ENCODE measurements at regions not wholly inside any gene's neighbourhood (a gene's known extent, or its start where the extent isn't known, plus 50 kb on each side); places are given as distances from the start of the nearest gene placed in this dataset.
"Not testable (repeated sequence)": the region's sequence is repeated elsewhere in the genome, so short reads cannot be mapped to it uniquely, and the experiment has no call there.

DNA sequence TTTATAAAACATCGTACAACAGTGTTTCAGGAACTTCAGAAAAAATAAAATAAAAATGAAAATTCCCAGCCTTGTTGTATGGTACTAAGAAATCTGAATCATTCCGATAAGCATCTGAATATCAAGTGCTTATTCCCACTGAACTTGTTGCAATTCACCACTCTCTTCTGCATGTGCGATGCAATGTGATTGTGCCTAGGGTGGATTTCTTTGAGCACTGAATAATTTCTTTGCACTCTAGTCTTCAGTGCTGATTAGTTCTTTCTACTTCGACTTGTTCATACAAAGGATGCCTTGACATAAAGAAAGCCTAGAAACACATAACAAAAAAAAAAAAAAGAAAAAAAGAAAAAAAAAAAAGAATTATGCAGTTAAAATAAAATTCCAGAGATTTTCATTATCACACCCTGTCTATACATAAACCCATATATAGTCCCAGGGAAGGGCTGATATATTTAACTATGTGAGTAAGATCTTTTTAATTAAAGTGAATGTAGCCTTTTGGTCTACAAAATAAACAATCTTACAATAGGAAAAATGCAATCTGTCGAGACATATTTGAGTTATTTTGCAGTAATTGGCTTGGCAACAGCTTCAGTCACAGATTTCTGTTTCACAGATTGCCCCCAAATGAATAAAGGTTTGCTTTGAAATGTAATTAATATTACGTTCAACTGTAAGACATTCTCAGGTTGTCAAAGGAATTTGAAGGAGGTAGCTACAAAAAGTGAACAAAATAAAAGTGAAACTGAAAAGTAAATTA lies 1118.9 kb upstream of the CELF2 start:
- DNase-seq: no peak

DNA sequence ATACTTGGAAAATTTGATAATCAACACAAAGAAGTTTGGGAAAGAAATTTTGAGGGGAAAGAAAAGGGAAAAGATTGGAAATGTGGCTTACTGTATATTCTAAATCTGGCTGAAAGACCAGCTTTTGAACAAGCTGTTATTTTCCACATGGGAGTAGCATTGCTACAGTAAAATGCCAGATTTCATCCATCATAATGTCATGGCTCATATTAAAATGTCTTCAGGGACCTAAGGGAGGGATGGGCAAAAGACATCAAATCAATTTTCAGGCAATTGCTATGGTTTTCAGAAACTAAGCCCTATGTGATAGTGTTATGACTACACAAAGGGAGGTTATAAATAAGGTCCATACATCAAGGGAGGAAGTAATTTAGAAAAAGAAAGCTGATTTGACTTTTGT lies 1116.9 kb upstream of the CELF2 start:
- no peak for DNase-seq

DNA sequence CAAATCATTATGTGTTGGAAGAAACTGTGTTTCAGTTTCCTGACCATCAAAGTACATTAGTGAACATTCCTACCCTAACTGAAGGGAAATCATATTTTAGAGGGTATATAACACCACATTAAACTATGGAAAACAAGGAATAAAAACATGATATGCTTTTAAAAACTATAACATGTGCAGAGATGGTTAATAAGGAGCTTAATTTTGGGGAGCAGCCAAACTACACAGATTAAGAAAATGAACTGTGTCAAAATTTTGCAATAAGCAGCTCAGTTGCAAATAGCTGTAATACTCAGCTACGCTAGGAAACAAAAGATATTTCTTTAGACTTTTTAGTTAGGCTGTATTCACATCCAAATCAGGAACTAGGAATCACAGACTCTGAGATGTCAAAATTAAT lies 1115.7 kb upstream of the CELF2 start:
- no peak for DNase-seq

DNA sequence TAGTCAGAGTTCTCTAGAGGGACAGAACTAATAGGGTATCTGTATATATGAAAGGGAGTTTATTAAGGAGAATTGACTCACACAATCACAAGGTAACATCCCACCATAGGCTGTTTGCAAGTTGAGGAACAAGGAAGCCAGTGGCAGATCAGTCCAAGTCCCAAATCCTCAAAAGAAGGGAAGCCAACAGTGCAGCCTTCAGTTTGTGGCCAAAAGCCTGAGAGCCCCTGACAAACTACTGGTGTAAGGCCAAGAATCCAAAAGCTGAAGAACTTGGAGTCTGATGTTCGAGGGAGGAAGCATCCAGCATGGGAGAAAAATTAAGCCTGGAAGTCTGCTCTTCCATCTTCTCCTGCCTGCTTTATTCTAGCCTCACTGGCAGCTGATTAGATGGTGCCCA lies 1107.2 kb upstream of the CELF2 start:
- DNase-seq: no peak

DNA sequence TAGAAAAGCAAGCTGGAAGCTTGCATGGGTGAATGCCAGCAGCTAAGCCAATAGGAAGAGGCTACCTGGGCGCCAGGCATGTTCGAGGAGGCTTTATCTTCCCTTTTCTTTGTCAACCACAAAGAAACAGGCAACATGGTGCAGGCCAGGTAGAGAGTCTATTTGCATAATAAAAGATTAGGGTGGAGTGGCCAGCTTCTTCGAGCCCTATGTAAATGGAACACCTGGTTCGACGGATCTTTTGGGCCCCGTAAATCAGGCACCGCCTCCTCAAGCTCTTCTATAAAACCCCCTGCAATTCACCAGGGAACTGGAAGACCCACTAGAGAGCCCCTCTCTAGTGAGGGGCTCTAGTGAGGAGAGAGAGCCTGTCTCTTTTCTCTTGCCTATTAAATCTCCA lies 1106.2 kb upstream of the CELF2 start:
- no peak for DNase-seq

DNA sequence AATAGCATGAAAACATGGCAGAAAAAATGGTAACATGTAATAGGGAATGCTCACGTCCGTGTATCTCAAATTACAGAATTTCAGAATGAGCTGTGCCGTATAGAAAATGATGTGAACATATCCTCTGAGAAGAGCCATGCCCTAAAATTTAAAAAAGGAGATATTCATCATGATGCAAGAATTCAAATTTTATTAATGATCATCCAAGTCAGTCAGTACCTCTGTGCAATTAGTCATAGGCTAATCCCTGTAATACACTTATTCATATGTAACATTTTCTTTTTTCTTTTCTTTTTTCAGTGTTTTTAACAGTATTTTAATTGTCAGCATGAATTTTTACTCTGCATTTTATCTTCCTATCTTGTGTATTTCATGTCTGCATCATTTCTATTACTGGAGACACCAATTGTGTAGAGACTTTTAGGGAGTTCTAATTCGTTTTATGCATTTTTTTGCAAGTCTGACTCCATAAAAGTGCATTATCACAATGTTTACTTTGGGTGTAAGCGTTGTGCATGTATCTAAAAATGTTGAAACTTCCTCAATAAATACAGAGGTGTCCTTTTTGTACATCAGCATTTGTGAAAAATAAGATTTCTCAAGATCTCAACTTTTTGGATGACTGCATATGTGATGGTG lies 1103.7 kb upstream of the CELF2 start:
- no peak for DNase-seq

DNA sequence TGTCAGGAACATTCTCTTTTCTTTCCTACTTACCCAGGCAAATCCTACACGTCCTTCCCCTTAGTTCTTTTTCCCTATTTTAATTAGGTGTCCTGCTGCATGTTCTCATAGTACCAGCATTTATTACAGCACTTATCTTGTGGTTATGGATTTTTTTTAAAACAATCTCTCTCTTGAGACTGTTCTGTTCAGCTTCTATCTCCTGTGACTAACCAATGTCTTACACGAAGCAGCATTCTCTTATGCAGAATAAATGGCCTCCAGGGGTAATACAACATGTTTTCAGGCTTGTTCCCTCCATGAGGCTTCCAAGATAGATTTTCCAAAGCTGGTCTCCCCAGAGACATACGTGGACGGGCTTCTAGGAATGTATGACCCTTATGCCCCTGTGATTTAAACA lies 1096.1 kb upstream of the CELF2 start:
- DNase-seq: no peak

DNA sequence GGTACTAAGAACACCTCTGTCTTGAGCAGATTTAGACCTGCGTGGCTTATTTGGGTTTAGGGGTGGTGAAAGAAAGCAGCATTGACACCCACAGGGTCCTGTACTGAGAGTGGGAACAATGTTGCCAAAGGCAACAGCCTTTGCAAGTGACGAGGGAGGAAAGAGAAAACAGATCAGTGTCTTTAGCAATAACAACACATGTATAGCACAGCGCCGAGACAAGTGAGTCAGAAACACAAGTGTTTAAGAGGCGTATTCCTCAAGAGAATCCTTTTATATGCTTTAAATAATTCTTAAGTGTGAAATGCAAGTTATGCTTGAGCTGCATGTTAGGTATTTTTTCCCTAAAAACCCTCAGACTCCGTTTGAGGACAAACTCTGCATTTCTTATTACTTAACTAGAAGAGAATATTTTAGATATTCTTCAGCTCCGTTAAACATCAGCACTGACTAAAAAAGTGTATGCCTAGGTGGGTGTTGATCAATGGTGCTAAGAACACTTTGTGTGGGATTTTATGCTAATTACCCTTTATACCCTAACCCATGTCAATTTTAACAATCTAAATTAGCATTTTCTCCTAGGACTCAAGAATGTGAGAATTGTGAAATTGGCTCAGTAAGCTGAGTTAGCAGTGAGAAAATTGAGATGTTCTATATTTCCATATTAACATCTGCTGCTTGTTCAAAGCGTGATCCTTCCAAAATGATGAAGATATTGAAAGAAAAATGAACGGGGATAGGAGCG lies 1095.4 kb upstream of the CELF2 start:
- no peak for DNase-seq

DNA sequence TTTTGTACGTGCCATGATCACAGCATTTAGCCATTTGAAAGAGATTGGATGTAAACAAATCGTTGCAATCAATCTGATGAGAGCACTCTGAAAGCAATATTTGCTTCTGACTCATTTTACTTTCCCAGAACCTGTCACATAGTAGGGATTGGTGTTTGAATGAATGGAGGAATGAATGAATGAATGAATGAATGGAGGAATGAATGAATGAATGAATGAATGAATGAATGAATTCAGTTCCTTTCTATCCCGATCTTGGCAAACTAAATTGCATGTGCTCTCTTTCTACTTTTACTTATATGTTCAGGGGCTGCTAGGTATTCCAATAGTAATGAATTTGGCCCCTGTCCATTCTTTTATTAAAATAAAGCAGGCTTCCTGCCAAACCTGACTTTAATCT lies 1091.7 kb upstream of the CELF2 start:
- no peak for DNase-seq

DNA sequence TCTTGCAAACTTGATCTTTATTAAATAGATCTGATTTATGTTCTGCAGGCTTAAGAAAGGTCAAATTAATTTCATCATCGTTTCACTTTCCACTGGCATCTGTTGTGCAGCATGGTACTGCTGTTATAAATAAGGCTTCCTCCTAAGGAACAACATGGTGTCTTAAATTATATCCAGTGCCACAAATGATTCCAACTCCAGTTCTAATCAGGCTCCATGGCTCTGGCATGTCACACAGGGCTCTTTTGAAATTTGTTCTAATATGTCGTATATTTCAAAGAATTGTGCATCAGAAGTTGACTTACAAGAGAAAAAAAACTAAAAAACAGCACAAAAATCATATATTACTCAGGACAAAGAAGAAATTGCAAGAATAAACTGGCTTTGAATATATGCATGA lies 1090.8 kb upstream of the CELF2 start:
- DNase-seq: no peak

DNA sequence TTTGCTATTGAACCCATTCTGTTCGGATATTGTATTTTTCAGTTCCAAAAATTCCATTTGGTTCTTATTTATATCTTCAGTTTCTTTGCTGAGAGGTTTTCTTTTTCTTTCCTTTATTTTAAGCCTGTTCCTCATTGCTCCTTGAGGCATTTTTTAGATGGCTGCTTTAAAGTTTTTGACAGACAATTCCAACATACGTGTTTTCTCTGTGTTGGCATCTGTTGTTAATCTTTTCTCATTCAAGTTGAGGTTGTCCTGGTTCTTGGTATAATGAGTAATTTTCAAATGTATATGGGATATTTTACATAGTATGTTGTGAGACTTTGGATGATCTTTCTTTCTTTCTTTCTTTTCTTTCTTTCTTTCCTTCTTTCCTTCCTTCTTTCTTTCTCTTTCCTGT lies 1078.0 kb upstream of the CELF2 start:
- no peak for DNase-seq

DNA sequence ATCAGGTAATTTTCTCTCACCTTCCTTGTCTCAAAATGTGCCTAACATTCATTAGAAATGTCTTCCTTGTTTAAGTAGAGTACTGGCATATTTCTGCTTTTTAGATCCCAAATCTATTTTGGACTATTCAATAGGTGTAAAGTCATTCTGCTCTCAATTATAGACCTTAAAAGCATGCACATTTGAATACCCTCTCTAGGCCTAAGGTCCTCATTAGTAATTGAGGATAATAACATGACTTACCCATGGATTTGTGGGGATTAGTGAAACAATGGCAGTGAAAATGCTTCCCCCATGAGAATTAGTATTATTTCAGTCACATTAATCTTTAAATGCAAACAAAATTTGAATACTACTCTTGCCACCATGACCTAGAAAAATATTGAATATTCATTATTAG lies 1073.0 kb upstream of the CELF2 start:
- no peak for DNase-seq

DNA sequence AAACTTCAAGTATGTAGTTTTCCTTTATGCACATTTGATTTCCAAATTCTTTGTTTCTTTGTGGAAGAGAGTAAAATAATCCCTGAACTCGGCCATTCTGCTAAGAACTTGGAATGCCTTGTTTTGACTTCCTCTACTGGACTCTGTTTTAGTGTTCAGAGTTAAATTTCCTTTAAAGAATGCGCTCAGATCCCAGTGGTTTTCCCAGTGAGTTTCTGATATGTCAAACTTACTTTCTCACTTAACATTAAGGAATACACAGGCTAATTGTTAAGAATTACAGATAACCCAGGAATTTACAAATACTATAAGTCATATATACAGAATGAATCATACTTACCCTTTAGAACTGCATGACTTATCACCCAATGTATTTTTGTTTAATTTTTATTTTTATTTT lies 1067.6 kb upstream of the CELF2 start:
- DNase-seq: no peak

DNA sequence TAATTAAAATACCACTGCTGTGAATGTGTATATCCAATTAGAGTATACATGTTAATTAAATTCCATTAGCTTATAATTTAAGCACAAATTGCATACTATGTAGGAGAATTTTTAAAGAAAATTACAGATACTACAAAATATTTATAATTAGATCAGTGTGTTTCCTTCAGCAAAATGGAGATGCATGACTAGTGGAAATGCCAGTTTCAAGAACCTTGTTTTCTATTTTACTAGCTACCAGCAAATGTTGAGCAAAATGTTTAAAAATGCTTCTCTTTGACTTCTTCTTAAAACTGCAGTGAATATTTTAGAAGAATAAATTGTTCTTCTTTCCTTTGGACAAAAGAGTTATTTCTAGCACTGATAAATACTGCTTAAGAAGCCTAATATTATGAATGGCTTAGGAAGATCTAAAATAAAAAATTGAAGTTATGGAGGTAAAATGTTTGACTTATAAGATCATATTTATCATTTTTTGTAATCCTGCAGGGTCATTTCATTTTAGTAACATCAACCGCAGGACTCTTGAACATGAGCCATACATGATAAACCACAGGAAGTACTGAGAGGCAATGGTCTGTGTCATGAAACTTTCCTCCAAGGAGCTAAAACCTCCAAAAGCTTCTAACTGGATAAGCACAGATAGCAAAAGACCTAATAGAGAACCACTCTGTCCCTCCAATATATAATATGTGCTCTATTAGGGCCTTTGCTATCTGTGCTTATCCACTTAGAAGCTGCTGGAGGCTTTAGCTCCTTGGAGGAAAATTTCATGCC lies 1066.0 kb upstream of the CELF2 start:
- no peak for DNase-seq

DNA sequence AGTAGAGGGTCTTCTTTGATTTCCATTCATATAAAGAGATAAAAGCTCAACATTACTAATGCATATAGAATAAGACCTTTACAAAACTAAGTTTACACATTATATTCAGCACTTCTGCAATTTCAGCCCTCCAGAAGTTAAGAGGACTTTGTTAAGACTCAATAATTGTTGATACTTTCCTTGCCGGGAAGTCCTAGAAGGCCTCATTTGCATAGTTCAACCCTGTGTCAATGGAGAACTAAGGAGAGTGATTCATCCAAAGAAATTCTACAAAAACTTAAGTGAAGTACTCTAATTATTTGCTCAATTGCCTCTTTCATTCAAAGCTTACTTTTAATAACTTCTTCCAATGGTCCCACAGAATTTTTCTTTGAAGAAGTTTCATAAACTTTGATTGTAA lies 1060.3 kb upstream of the CELF2 start:
- DNase-seq: no peak

DNA sequence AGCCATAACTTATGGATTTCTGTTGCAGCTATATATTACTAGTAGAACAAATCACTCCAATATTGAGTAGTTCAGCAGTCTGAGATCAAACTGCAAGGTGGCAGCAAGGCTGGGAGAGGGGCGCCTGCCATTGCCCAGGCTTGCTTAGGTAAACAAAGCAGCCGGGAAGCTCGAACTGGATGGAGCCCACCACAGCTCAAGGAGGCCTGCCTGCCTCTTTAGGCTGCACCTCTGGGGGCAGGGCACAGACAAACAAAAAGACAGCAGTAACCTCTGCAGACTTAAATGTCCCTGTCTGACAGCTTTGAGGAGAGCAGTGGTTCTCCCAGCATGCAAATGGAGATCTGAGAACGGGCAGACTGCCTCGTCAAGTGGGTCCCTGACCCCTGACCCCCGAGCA lies 1059.8 kb upstream of the CELF2 start:
- not testable (repeated sequence) for DNase-seq

DNA sequence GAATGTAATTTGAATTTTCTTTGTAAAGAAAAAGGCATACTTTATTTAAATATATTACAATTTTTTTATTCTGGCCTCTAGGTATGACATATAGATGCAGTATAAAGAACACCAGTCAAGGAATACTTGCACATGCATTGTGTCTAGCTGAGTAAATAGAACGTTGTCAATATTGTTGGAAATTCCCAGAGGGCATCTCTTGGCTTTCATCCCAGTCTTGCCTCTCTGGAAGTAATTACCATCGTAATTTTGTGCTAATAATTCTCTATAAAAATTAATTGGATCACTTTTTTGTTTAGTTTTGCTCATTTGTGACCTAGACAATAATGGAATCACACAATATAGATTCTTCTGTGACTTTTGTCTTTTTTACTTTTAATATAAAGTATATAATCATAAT lies 1052.3 kb upstream of the CELF2 start:
- no peak for DNase-seq

DNA sequence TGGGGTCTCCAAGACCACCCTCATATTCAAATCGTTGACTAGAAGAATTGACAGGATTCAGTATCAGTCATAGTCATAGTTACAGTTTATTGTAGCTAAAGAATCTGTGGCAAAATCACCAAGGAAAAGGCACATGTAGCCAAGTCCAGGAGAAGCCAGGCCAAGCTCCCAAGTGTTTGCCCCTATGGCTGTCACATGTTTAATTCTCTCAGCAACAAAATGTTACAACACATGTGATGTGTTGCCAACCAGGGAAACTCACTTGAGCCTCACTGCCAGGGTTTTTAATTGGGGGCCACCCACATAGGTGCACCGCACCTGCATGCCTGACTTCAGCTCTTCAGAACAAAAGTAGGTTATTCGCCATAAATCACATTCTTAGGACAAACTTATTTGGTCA lies 1030.9 kb upstream of the CELF2 start:
- DNase-seq: no peak

DNA sequence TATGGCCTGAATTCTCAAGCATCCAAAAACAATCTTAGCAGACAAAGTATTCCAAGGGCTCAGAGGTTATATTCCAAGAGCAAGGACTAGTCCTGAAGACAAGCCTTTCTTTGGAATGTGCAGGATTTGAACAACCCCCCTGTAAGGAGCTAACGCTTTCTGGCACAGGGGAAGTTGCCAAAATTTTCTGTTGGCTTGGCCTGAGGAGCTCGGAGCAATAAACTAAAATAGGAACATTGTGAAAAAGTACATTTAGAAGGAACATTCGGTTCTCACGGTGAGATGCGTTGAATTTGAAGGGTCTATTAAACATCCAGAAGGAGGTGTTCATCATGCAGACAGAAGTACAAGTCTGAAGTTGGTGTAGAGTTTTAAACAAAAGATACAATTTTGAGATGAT lies 1030.5 kb upstream of the CELF2 start:
- DNase-seq: no peak

DNA sequence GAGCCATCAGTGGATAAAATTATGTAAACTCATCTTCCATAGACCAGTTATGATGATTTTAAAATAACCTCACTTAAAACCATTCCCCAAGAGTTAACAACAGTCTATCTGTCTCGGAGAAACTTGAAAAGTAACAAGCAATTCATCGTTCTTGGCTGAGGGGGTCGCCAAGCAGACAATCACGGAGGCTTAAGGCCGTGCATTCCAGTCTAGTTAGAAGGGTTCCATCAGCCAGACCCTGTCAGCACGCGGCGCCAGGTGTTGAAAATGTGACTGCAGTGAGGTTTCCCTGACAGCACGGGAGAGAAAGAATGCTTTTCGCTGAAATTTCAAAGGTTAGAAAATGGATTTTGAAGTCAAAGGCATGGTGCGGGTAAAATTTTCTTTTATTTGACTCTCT lies 1025.0 kb upstream of the CELF2 start:
- no peak for DNase-seq

DNA sequence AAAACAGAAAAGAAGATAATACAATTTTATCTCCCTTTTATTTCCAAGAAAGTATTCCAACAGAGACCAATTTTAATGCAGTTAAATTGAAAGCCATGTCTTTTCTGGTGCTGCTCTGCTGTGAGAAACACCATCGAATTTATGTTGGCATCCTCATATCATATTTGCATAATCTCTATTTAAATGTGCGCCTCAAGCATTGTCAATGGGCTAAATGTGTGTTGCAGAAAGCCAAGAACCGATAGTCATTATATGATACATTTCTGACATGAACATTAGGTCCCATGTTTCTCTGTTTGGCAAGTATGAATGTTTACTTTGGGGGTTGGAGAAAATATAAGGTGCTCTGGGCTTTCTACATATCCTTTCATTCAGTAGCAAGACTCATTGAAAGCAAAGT lies 1023.5 kb upstream of the CELF2 start:
- DNase-seq: no peak

DNA sequence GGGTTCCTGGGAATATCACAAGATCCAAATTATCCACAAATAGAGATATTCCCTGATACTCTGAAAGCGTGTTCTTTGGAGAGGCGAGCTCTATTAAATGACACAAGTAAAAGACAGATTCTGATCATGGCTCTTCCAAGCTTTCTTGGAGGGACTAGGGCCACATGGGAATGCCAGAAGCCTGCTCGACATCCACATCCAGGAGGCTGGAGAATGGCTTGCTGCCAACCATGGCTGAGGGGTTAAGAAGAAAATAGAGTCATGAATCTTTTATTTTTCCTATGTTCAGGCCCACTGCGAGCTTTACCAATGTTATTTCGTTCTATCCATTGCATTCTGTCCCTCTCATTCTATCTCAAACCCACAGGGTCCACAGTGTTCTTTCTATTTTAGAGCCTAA lies 1018.0 kb upstream of the CELF2 start:
- no peak for DNase-seq

DNA sequence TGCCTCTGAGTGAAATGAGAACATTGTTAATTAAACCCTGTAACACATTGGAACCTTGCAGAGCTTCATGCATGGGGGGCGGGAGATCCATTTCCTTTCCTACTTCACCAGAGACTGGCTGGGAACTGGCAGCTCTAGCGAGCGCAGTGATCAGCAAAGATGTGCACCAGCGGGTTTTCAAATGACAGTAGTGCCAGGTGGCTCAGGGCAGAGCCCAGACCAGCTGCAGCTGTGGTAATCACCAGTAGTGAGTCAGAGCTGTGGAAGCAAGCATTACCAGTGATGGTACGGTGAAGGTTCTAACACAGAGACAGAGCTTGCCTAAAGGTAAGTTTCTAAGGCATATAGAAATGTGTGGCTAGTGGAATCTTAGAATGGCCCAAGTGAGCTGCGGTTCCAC lies 1009.7 kb upstream of the CELF2 start:
- DNase-seq: no peak

Measured in T-helper 1 cell (primary cell).